ENCODE measurements at regions not wholly inside any gene's neighbourhood (a gene's known extent, or its start where the extent isn't known, plus 50 kb on each side); places are given as distances from the start of the nearest gene placed in this dataset. TPM values are rescaled to one million over a fixed set of nuclear protein-coding genes. Genes with fewer than 3 reads are reported as not detected.

DNA sequence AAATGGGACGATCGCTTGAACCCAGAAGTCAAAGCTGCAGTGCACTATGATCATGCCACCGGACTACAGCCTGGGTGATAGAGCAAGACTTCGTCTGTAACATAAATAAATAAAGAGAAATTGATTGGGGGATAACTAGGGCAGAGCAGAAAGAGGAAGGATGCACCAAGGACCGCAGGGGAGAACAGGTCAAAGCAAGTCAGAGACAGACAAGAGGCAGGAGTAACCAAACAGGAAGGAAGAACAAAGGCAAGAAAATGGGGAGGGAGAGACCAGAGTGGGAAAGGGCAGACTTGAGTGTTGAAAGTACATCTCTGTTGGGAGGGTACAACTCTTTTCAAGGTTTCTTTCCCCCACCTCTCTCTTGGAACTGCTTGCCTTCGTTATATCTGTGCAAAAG, 50.8 kb upstream of the ELK3 start:
- no peaks in the 10 kb centered on the region for H3K9me3 ChIP-seq (ENCODE audit: low read length)
- H4K20me1 ChIP-seq (ENCODE audit: insufficient read depth, low read length): no peaks in the 10 kb centered on the region
- ChIA-PET CTCF (ENCODE audit: unreplicated experiment) (no interaction called here), POLR2A (no interaction called here)
- peak overlapping the region; percentile 59; the same call in 1 of the 2 replicates for H2AFZ ChIP-seq (ENCODE audit: low read length)
- no peak overlapping the region for H3K27ac ChIP-seq (ENCODE audit: low read depth, low read length, poor library complexity, severe bottlenecking)
- no peaks in the 10 kb centered on the region for H3K9me2 ChIP-seq (ENCODE audit: insufficient read depth, low read length)
- TF ChIP-seq, protein P1, sequence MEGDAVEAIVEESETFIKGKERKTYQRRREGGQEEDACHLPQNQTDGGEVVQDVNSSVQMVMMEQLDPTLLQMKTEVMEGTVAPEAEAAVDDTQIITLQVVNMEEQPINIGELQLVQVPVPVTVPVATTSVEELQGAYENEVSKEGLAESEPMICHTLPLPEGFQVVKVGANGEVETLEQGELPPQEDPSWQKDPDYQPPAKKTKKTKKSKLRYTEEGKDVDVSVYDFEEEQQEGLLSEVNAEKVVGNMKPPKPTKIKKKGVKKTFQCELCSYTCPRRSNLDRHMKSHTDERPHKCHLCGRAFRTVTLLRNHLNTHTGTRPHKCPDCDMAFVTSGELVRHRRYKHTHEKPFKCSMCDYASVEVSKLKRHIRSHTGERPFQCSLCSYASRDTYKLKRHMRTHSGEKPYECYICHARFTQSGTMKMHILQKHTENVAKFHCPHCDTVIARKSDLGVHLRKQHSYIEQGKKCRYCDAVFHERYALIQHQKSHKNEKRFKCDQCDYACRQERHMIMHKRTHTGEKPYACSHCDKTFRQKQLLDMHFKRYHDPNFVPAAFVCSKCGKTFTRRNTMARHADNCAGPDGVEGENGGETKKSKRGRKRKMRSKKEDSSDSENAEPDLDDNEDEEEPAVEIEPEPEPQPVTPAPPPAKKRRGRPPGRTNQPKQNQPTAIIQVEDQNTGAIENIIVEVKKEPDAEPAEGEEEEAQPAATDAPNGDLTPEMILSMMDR (conservative IDR thresholded peaks at IDR 0.05; ENCODE audit: low read length): no peak
- no peak for TF ChIP-seq EZH2phosphoT487 (IDR thresholded peaks at IDR 0.05; ENCODE audit: borderline replicate concordance, low read depth, low read length)
- peak; percentile 6 for DNase-seq (ENCODE audit: low spot score)
- H3K4me2 ChIP-seq (ENCODE audit: low read length): peak overlapping the region; percentile 19; the same call in 1 of the 2 replicates
- H3K79me2 ChIP-seq (ENCODE audit: insufficient read depth, low read depth, low read length): no peaks in the 10 kb centered on the region
- no TSS peak for BruUV-seq (replicated peaks)
- no peaks in the 10 kb centered on the region for H3K36me3 ChIP-seq (ENCODE audit: insufficient read depth, low read length)
- peaks cover 9% of the 10 kb centered on the region for H3K4me1 ChIP-seq (ENCODE audit: insufficient read depth, low read length, poor library complexity, severe bottlenecking)
- intact Hi-C loops (cut with micrococcal nuclease; ENCODE audit: unreplicated experiment): no loop called here
- H3K4me3 ChIP-seq (ENCODE audit: low read depth, low read length, poor library complexity, severe bottlenecking): no peak overlapping the region

DNA sequence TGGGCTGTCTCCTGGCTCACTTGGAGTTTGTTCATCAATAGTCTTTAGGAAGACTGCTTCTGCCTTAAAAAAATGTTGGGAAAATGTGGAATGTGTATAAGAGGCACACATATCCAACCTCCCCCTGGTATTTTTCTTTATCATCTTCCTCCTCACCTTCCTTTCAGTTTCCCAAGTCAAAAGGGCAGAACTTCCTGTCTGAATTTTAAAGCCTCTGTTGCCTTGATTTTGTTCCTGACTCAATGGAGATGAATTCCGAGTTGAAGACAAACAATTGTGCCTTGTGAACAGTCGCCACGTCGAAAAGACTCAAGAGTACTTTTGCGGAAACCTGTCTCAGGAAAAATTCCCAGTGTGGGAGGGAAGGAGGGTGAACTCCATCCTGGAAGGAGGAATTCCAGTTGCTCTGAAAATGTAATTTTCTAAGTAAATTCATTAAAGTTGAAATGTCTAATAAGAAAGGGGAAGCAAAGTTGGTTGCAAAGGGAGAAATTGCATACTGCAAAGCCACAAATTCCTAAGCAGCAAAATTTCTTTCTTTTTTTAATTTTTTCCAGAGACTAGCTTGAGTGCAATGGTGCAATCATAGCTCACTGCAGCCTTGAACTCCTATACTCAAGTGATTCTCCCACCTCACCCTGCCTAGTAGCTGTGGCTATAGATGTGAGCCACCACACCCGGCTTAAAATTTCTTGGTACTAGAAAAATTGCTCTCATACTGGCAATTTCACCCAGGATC, 50.2 kb upstream of the ELK3 start:
- peaks cover 9% of the 10 kb centered on the region for H3K4me1 ChIP-seq (ENCODE audit: insufficient read depth, low read length, poor library complexity, severe bottlenecking)
- H3K36me3 ChIP-seq (ENCODE audit: insufficient read depth, low read length): no peaks in the 10 kb centered on the region
- CTCF ChIA-PET (ENCODE audit: unreplicated experiment): no interaction called here
- peak overlapping the region; percentile 59; the same call in 1 of the 2 replicates for H2AFZ ChIP-seq (ENCODE audit: low read length)
- H3K9me3 ChIP-seq (ENCODE audit: low read length): no peaks in the 10 kb centered on the region
- no peaks in the 10 kb centered on the region for H3K9me2 ChIP-seq (ENCODE audit: insufficient read depth, low read length)
- DNase-seq (ENCODE audit: low spot score): no peak
- peak overlapping the region; percentile 19; the same call in 1 of the 2 replicates for H3K4me2 ChIP-seq (ENCODE audit: low read length)
- H4K20me1 ChIP-seq (ENCODE audit: insufficient read depth, low read length): no peaks in the 10 kb centered on the region
- no peak overlapping the region for H3K4me3 ChIP-seq (ENCODE audit: low read depth, low read length, poor library complexity, severe bottlenecking)
- POLR2A ChIA-PET: no interaction called here
- no peaks in the 10 kb centered on the region for H3K79me2 ChIP-seq (ENCODE audit: insufficient read depth, low read depth, low read length)
- intact Hi-C loops (cut with micrococcal nuclease; ENCODE audit: unreplicated experiment): no loop called here
- no peak overlapping the region for H3K27ac ChIP-seq (ENCODE audit: low read depth, low read length, poor library complexity, severe bottlenecking)
- TF ChIP-seq, protein P1 (conservative IDR thresholded peaks at IDR 0.05; ENCODE audit: low read length): no peak
- no peak for TF ChIP-seq EZH2phosphoT487 (IDR thresholded peaks at IDR 0.05; ENCODE audit: borderline replicate concordance, low read depth, low read length)
- BruUV-seq (replicated peaks): no TSS peak

Small RNA genes in the stretch of these regions (small RNA-seq; reads per million reads assigned to genes)
- gene RN7SL88P: not detected

Measured in OCI-LY7 (cell line).